ENCODE measurements at regions not wholly inside any gene's neighbourhood (a gene's known extent, or its start where the extent isn't known, plus 50 kb on each side); places are given as distances from the start of the nearest gene placed in this dataset.
"Not testable (repeated sequence)": the region's sequence is repeated elsewhere in the genome, so short reads cannot be mapped to it uniquely, and the experiment has no call there.

- TF ChIP-seq CTCF (IDR thresholded peaks at IDR 0.05); POLR2AphosphoS5 (IDR thresholded peaks at IDR 0.05; ENCODE audit: insufficient read depth in 1 of 2, low read depth in 1 of 2); POLR2A (IDR thresholded peaks at IDR 0.05): not testable (repeated sequence)
Observed at GRCh38 chr2:238543732-238544131, 117.0 kb downstream of the ASB1 start.

All from vagina (tissue), 2 donors.